ENCODE measurements at regions not wholly inside any gene's neighbourhood (a gene's known extent, or its start where the extent isn't known, plus 50 kb on each side); places are given as distances from the start of the nearest gene placed in this dataset.

- Mint-ChIP-seq H3K36me3 (ENCODE audit: low read depth) (peaks cover 5% of the 10 kb centered on the region), H3K9me3 (peaks cover 22% of the 10 kb centered on the region), H3K27ac (no peak overlapping the region), H3K27me3 (ENCODE audit: low read depth, poor library complexity) (peaks cover 8% of the 10 kb centered on the region), H3K4me3 (no peak overlapping the region), H3K4me1 (peaks cover 5% of the 10 kb centered on the region)
- no peak for TF ChIP-seq CTCF (IDR thresholded peaks at IDR 0.05)
- DNase-seq, result no peak
Measured at GRCh38 chr13:31962731-31963370, 68.7 kb upstream of the FRY start.

GRCh38 chr13:31963631-31964030 is 67.9 kb upstream of the FRY start:
- peaks cover 13% of the 10 kb centered on the region for H3K27me3 Mint-ChIP-seq (ENCODE audit: low read depth, poor library complexity)
- H3K27ac Mint-ChIP-seq, result no peak overlapping the region
- H3K4me1 Mint-ChIP-seq, result peaks cover 5% of the 10 kb centered on the region
- no peak overlapping the region for H3K4me3 Mint-ChIP-seq
- TF ChIP-seq CTCF (IDR thresholded peaks at IDR 0.05), result no peak
- peaks cover 8% of the 10 kb centered on the region for H3K36me3 Mint-ChIP-seq (ENCODE audit: low read depth)
- peaks cover 23% of the 10 kb centered on the region for H3K9me3 Mint-ChIP-seq
- no peak for DNase-seq

DNA sequence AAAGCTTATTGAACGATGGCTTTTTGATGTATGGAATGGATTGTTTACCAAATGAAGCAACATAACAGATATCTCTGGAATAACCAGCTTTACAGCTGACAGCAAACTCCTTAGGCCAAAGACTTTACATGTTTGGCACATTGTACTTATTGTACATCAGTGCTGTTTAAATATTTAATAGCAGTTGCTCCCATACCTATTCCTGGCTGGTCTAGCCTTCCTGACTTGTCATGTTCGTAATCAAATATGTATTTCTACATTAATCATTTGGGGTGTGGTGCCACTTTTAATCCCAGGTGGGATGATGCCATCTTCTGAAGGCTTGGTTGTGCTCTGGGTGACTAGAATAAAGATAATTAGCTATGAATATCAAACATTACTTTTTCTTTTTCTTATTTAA is 67.4 kb upstream of the FRY start:
- Mint-ChIP-seq H3K4me3 (no peak overlapping the region), H3K36me3 (ENCODE audit: low read depth) (peaks cover 8% of the 10 kb centered on the region), H3K4me1 (peaks cover 5% of the 10 kb centered on the region), H3K27ac (no peak overlapping the region), H3K9me3 (peaks cover 21% of the 10 kb centered on the region), H3K27me3 (ENCODE audit: low read depth, poor library complexity) (peaks cover 13% of the 10 kb centered on the region)
- TF ChIP-seq CTCF (IDR thresholded peaks at IDR 0.05), result no peak
- DNase-seq, result no peak

DNA sequence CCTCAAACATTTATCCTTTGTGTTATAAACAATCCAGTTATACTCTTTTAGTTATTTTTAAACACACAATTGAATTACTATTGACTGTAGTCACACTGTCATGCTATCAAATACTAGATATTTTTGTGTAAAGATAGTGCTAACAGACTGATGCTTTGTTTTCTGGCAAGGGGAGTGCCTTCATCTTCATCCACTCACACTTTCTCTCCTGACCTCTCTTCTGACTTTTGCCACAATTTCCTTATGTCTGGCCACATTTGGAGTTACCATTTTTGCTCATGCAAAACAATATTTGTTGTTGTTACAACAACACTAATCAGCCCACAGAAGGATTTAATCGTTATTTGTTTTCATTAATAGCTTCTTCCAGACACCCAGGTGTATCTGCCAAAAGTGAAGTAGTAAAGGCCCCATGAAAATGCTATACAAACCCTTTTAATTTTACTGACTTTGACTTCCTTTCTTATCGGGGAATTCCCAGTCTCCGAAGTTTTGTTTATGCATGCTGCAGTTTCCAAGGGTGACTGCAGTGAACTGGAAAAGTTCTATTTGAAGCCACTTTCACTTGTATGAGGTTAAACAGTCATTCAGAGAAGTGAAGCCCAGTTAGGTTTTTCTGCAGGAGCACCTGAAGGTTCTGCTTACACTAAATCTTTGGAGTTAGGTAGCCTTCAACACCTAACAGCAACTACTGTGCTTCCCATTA is 66.1 kb upstream of the FRY start:
- no peak for TF ChIP-seq CTCF (IDR thresholded peaks at IDR 0.05)
- Mint-ChIP-seq H3K27me3 (ENCODE audit: low read depth, poor library complexity) (peaks cover 13% of the 10 kb centered on the region), H3K36me3 (ENCODE audit: low read depth) (peaks cover 8% of the 10 kb centered on the region), H3K4me1 (peaks cover 5% of the 10 kb centered on the region), H3K9me3 (peaks cover 21% of the 10 kb centered on the region), H3K4me3 (no peak overlapping the region), H3K27ac (no peak overlapping the region)
- DNase-seq, result no peak

GRCh38 chr13:31967155-31967554 is 64.4 kb upstream of the FRY start:
- H3K36me3 Mint-ChIP-seq (ENCODE audit: low read depth), result peaks cover 8% of the 10 kb centered on the region
- H3K4me3 Mint-ChIP-seq, result no peak overlapping the region
- peaks cover 5% of the 10 kb centered on the region for H3K4me1 Mint-ChIP-seq
- H3K9me3 Mint-ChIP-seq, result peaks cover 21% of the 10 kb centered on the region
- no peak for DNase-seq
- H3K27ac Mint-ChIP-seq, result no peak overlapping the region
- peak; percentile 22 for TF ChIP-seq CTCF (IDR thresholded peaks at IDR 0.05)
- H3K27me3 Mint-ChIP-seq (ENCODE audit: low read depth, poor library complexity), result peaks cover 9% of the 10 kb centered on the region

GRCh38 chr13:31968473-31968872 is 63.1 kb upstream of the FRY start:
- H3K27me3 Mint-ChIP-seq (ENCODE audit: low read depth, poor library complexity), result peaks cover 9% of the 10 kb centered on the region
- H3K36me3 Mint-ChIP-seq (ENCODE audit: low read depth), result peaks cover 8% of the 10 kb centered on the region
- no peak for DNase-seq
- peaks cover 21% of the 10 kb centered on the region for H3K9me3 Mint-ChIP-seq
- H3K27ac Mint-ChIP-seq, result no peak overlapping the region
- no peak overlapping the region for H3K4me3 Mint-ChIP-seq
- peaks cover 5% of the 10 kb centered on the region for H3K4me1 Mint-ChIP-seq
- no peak for TF ChIP-seq CTCF (IDR thresholded peaks at IDR 0.05)

Data from nephron progenitor cell (in vitro differentiated cells).